ENCODE measurements at regions not wholly inside any gene's neighbourhood (a gene's known extent, or its start where the extent isn't known, plus 50 kb on each side); places are given as distances from the start of the nearest gene placed in this dataset.
"Not testable (repeated sequence)": the region's sequence is repeated elsewhere in the genome, so short reads cannot be mapped to it uniquely, and the experiment has no call there.

DNA sequence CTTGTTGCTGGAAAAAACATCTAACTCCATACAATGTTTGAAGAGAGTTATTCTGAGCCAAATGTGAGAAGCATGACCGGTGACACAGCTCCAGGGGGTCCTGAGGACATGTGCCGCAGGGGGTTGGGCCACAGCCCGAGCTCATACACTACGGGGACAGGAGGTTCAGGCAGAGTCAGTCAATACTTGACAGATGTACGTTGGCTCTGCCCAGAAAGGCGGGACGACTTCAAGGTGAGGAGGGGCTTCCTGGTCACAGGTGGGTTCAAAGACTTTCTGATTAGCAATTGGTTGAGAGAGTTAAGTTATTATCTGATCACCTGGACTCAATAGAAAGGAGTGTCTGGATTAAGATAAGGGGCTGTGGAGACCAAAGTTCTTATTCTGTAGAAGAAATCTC, 143.8 kb downstream of the NPIPB11 start:
- H3K9ac ChIP-seq (ENCODE audit: control insufficient read depth, insufficient read depth, low read length); H3K27ac ChIP-seq (ENCODE audit: control insufficient read depth, insufficient read depth); DNase-seq (ENCODE audit: low read depth, low spot score); FAIRE-seq; H3K4me2 ChIP-seq (ENCODE audit: control insufficient read depth, insufficient read depth); in situ Hi-C loops (cut with MboI); SMC1A ChIA-PET (ENCODE audit: uncharacterized antibody, unreplicated experiment); H3K4me3 ChIP-seq; H3K27me3 ChIP-seq (replicated peaks in 1 of 2; ENCODE audit: control insufficient read depth in 2 of 2, insufficient read depth in 2 of 2, low read length in 1 of 2); RAD21 ChIA-PET (ENCODE audit: unreplicated experiment); H3K79me2 ChIP-seq (ENCODE audit: control insufficient read depth, insufficient read depth, low read length); H3K36me3 ChIP-seq (ENCODE audit: control insufficient read depth in 2 of 2, insufficient read depth in 2 of 2, low read length in 1 of 2); H3K9me3 ChIP-seq (replicated peaks; ENCODE audit: control insufficient read depth, insufficient read depth, low read length); ATAC-seq; H3K4me1 ChIP-seq (ENCODE audit: control insufficient read depth, insufficient read depth, low read length); intact Hi-C loops (cut with micrococcal nuclease; ENCODE audit: unreplicated experiment); H4K20me1 ChIP-seq (ENCODE audit: control insufficient read depth, insufficient read depth); BruUV-seq (replicated peaks); CTCF ChIA-PET; H2AFZ ChIP-seq (ENCODE audit: control insufficient read depth, low read depth, low read length): not testable (repeated sequence)
- POLR2A ChIA-PET, result interaction anchor here (0.6 kb wide), 2 partner anchors 799 to 1316 kb away, joined by 3 to 6 read pairs; no protein-coding TSS in a partner anchor
- 76% methylated on average over 7 of the region's 7 CpGs for WGBS (ENCODE audit: insufficient coverage, insufficient replicate concordance, low lambda C conversion rate, missing lambda C conversion rate)

DNA sequence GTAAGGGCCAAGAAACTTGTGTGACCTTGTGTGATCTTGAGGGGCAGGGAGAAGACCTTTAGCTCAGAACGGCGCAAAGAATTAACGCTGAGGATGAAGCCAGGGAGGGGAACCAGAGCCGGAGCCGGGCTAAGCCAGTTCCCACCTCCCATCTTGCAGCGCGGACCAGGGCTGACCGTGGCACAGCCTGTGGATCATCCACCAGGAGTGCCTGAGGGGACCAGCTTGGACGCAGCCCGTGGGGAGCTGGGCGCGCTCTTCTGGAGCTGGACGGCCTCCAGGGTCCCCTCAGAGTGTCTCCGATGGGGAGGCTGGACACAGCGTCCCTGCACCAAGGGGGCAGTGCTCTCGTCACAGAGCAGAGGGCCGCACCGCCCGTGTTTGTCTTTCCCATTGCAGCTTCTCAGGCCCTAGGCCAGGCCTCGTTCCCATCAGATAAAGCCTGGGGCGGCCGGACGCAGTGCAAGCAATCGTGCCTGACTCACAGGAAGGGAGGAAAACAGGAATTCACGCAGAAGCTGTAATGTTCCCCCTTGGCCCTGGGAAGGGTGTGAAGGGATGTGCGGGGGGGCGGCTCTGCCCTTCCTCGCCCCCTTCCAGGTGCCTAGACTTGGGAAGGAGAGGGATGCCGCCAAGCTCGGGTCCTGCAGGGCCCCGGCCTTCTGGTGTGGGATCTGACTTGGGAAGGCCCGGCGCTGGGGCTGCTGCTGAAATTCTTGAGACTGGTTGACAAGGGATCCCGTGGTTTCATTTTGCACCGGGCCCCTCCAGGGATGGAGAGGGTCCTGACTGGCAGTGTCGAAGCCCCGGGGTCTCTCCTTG, 144.9 kb downstream of the NPIPB11 start:
- WGBS (ENCODE audit: insufficient coverage, insufficient replicate concordance, low lambda C conversion rate, missing lambda C conversion rate), result 58% methylated on average over 24 of the region's 37 CpGs
- BruUV-seq (replicated peaks); intact Hi-C loops (cut with micrococcal nuclease; ENCODE audit: unreplicated experiment); H3K79me2 ChIP-seq (ENCODE audit: control insufficient read depth, insufficient read depth, low read length); H3K27ac ChIP-seq (ENCODE audit: control insufficient read depth, insufficient read depth); H3K9ac ChIP-seq (ENCODE audit: control insufficient read depth, insufficient read depth, low read length); H4K20me1 ChIP-seq (ENCODE audit: control insufficient read depth, insufficient read depth); H3K4me1 ChIP-seq (ENCODE audit: control insufficient read depth, insufficient read depth, low read length); SMC1A ChIA-PET (ENCODE audit: uncharacterized antibody, unreplicated experiment); RAD21 ChIA-PET (ENCODE audit: unreplicated experiment); FAIRE-seq; H3K4me3 ChIP-seq; H3K36me3 ChIP-seq (ENCODE audit: control insufficient read depth in 2 of 2, insufficient read depth in 2 of 2, low read length in 1 of 2); POLR2A ChIA-PET; H3K9me3 ChIP-seq (replicated peaks; ENCODE audit: control insufficient read depth, insufficient read depth, low read length); in situ Hi-C loops (cut with MboI); DNase-seq (ENCODE audit: low read depth, low spot score); H3K27me3 ChIP-seq (replicated peaks in 1 of 2; ENCODE audit: control insufficient read depth in 2 of 2, insufficient read depth in 2 of 2, low read length in 1 of 2); H3K4me2 ChIP-seq (ENCODE audit: control insufficient read depth, insufficient read depth); H2AFZ ChIP-seq (ENCODE audit: control insufficient read depth, low read depth, low read length); ATAC-seq; CTCF ChIA-PET: not testable (repeated sequence)

DNA sequence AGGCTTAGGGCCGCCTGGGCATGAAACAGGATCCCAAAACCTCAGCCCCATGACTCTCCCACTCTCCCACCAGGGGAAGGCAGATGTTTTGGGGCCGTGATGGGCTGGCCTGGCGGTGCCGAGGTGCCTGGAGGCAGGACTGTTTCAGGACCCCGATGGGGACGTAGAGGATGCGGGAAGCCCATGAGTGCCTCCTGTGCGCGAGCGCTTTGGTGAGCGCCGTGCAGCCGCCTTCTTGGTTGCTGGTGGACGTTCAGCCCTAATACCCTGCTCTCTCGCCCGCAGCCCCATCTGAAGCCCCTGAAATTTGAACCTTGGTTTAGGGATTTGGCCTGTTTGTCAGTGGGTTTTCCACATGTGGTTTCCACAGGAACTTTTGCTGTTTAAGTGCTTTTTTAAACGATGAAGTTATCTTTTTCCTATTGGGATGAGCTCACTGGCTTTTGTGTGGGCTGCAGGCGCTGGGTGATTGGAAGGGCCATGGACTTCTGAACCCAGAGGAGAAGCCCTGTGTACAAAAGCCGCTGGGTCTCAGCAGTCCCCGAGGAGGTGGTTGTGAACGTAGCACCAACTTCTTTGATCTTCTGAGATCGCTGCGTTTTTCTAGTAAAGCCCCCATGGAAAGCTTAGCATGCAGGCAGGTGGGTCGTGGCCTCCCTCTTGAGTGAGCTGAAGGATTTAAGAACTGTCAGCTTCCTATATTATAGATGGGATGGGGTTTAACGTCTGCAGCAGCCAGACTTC, 145.7 kb downstream of the NPIPB11 start:
- FAIRE-seq; H2AFZ ChIP-seq (ENCODE audit: control insufficient read depth, low read depth, low read length); POLR2A ChIA-PET; in situ Hi-C loops (cut with MboI); H3K27ac ChIP-seq (ENCODE audit: control insufficient read depth, insufficient read depth); H3K4me2 ChIP-seq (ENCODE audit: control insufficient read depth, insufficient read depth); H3K4me1 ChIP-seq (ENCODE audit: control insufficient read depth, insufficient read depth, low read length); BruUV-seq (replicated peaks); H3K79me2 ChIP-seq (ENCODE audit: control insufficient read depth, insufficient read depth, low read length); CTCF ChIA-PET; H3K36me3 ChIP-seq (ENCODE audit: control insufficient read depth in 2 of 2, insufficient read depth in 2 of 2, low read length in 1 of 2); SMC1A ChIA-PET (ENCODE audit: uncharacterized antibody, unreplicated experiment); H3K27me3 ChIP-seq (replicated peaks in 1 of 2; ENCODE audit: control insufficient read depth in 2 of 2, insufficient read depth in 2 of 2, low read length in 1 of 2); intact Hi-C loops (cut with micrococcal nuclease; ENCODE audit: unreplicated experiment); H3K9me3 ChIP-seq (replicated peaks; ENCODE audit: control insufficient read depth, insufficient read depth, low read length); H4K20me1 ChIP-seq (ENCODE audit: control insufficient read depth, insufficient read depth); H3K9ac ChIP-seq (ENCODE audit: control insufficient read depth, insufficient read depth, low read length); ATAC-seq; DNase-seq (ENCODE audit: low read depth, low spot score); RAD21 ChIA-PET (ENCODE audit: unreplicated experiment); H3K4me3 ChIP-seq: not testable (repeated sequence)
- 62% methylated on average over 24 of the region's 25 CpGs for WGBS (ENCODE audit: insufficient coverage, insufficient replicate concordance, low lambda C conversion rate, missing lambda C conversion rate)

All from GM12878 (cell line).